HG03060 (cell line): ENCODE measurements at regions not wholly inside any gene's neighbourhood (a gene's known extent, or its start where the extent isn't known, plus 50 kb on each side); places are given as distances from the start of the nearest gene placed in this dataset.
"Not testable (repeated sequence)": the region's sequence is repeated elsewhere in the genome, so short reads cannot be mapped to it uniquely, and the experiment has no call there.

ENCODE experiments used
- ATAC-seq: cut with Tn5 transposase; IDR thresholded peaks from one replicate; pipeline ENCODE4 v1.9.1; 2021; ENCODE audit warnings: low read depth, moderate number of reproducible peaks; ENCODE audit not compliant: unreplicated experiment

GRCh38 chr1:70666381-70667140, 255.5 kb downstream of the CTH start:
- no peak for ATAC-seq

DNA sequence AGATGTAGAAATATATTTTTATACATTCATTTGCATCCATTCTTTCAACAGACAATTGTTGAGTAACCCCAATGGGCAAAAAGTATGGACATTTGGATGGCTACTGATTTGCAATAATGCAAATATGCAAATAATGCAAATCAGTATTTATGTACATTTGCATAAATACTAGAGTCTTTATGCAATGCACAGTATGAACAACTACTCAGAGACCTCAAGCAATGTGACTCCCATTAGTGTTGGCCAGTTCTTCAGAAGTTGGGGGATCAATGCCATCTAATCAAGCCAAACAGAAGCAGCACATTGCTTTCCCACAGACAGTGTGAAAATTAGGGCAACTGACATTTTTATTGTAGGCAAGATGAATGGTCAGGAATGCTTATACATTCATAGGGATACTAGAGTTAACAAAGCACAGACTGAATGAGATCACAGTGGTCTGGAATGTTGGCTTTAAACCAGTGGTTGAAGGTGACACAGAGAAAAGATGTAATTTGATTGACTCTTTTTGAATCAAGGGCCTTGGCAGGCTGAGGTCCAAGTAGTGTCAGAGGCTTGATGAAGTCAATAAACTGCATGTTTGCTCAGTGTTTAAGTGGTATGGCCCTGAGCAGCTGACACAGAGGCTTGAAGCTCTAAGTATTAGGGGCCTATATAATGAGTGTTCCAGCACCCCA, 256.6 kb downstream of the CTH start:
- ATAC-seq = no peak

DNA sequence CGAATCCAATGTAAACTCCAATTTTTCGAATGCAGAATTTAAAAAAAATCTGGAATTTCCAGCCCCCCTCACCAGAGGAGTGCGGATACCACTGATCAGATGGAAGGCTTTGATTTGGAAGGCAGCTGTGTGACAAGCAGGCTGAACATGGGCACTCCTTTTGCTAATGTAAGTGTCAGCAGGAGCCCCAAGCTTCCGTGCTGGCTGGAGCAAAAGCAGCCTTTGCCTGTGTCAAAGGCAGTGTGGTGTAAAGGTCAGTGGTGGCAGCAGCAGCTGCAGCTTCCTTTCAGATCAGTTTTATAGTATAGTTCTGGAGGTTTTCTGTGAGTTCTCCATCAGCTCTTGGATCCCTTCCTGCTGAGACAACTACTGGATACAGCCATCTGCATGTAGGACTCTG, 259.9 kb downstream of the CTH start:
- no peak for ATAC-seq

GRCh38 chr1:70672442-70672888, 261.4 kb downstream of the CTH start:
- ATAC-seq = no peak

DNA sequence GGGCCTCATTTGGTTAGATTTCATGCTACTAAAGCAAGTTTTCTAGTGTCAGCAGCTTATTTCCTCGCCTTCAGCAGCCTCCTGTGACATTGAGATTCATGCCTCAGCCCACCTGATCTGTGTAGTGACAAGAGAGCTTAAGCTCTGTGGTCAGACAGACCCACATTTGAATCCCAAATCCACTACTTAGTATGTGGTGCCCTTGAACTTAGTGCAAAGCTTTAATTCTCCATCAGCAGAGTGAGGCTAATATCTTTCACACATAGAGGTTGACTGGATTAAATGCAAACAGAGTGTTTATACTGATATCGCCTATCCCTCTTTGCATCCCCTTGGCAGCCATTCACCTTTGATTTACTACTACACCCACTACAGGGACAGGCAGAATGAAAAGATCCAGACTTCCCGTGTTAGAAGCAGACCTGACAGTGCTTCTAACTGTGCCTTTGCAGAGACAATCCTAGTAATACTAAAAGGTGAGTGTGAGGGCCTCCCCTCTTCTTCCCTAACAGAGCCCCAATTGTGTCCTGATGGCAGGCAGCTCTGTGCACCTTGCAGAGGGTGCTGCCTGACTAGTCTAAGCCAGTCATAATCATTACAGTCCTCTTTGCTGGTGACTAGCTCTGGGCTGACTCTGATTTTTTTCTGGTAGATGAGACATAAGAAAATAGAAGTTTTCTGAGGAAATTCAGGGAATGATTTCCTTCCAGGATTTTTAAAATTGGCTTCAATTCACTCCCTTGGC, 264.0 kb downstream of the CTH start:
- ATAC-seq = no peak

DNA sequence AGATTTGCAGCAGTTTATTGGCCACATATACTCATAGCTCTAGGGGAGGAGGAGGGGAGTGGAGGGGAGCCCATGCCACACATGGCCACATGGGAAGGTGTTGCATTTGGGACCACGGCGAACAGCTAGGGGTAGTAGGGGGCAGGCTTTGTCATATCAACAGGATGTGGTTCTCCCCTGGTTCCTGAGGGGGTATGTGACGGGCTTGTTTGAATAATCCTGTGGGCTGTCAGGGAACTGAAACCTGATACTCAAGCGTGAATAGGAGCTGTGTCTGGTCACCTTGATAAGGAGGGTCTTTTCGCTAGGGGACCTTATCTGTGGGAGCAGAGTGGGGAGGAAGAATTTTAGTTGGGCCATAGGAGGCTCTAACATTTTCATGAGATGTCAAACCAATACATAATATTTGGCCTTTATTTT, 264.7 kb downstream of the CTH start:
- ATAC-seq = peak; percentile 71

GRCh38 chr1:70685300-70686286, 274.5 kb downstream of the CTH start:
- peak; percentile 96 for ATAC-seq

- ATAC-seq = no peak
These were observed 277.5 kb downstream of the CTH start for GRCh38 chr1:70688580-70688979.

DNA sequence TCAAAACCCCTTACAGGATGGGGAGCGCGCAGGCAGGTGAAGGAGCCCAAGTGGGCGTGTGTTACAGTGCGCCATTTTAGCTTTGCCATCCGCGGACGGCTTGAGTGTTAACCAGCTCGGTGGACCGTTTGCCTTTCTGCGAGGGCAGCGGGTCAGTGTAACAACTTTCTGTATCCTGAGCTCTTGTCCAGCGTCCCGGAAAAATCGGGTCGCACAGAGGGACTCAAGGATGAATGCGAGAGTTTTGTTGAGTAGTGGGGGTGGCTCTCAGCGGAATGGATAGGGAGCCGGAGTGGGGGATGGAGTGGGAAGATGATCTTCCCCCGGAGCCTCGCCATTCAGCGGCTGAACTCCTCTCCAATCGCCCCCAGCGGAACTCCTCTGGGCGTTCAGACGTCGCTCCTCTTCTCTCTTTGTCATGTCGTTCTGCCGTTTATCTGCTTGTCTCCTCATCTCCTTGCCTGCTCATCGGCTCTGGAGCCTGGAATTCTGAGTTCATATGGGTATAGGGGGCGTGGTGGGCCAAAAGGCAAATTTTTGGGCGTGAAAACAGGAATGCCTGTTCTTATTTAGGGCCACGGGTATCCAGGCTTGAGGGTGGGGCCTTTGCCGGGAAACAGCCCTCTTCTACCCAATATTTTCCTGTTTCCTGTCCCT, 295.4 kb downstream of the CTH start:
- ATAC-seq = no peak

- no peak for ATAC-seq
These were observed 296.1 kb downstream of the CTH start for GRCh38 chr1:70707214-70707613.

GRCh38 chr1:70714149-70714548, 303.1 kb downstream of the CTH start:
- no peak for ATAC-seq

- no peak for ATAC-seq
These were observed 306.1 kb downstream of the CTH start for GRCh38 chr1:70717211-70717610.

DNA sequence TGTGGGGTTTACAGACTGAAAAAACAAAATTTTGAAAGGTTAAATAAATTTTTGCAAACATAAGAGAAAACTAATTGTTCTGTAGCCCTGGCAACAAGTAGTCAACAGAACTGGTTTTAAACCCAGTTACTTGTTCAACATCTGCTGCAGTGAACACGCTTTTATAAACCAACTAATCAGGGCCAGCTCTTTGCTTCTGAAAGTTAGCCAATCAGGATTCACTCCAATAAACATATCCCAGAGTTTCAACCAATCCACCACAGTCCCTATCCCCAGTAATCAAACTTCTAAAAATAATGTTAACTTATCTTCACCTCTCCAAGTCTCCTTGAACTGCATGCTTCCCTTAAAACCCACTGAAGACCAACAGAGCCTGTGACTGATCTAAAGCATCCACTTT, 306.6 kb downstream of the CTH start:
- no peak for ATAC-seq

- ATAC-seq = no peak
These were observed 307.1 kb downstream of the CTH start for GRCh38 chr1:70718086-70718630.

GRCh38 chr1:70719154-70719553, 308.1 kb downstream of the CTH start:
- no peak for ATAC-seq

DNA sequence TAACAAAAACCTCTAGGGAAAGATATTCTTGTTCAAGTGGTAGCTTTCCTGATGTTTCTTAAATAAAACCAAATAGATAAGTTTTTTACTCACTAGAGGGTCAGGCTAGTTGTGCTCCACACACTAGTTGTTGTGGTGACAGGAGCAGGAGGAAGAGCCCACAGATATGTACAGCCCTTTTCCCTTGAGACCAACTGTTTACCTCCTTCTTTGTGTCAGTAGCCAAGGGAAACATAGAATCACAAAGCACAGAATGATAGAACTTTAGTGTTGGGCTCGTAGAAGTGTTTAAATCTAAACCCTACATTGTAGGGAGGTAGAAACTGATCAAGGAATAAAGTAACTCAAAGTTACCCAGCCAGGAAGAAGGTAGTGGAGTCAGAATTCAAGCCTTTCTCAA, 309.0 kb downstream of the CTH start:
- ATAC-seq = no peak

DNA sequence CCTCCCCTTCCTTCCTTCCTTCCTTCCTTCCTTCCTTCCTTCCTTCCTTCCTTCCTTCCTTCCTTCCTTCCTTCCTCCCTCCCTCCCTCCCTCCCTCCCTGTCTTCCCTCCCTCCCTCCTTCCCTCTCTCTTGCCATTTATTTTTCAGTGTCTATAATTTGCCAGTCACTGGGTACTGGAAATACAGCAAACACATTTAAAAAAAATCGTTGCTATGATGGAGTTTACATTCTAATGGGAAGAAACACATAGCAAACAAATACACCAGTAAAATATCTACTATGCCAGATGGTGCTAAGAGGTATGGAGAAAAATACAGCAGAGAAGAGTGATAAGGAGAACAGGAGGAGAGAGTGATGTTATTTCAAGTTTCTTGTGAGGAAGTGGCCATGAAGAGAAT, 309.5 kb downstream of the CTH start:
- no peak for ATAC-seq

DNA sequence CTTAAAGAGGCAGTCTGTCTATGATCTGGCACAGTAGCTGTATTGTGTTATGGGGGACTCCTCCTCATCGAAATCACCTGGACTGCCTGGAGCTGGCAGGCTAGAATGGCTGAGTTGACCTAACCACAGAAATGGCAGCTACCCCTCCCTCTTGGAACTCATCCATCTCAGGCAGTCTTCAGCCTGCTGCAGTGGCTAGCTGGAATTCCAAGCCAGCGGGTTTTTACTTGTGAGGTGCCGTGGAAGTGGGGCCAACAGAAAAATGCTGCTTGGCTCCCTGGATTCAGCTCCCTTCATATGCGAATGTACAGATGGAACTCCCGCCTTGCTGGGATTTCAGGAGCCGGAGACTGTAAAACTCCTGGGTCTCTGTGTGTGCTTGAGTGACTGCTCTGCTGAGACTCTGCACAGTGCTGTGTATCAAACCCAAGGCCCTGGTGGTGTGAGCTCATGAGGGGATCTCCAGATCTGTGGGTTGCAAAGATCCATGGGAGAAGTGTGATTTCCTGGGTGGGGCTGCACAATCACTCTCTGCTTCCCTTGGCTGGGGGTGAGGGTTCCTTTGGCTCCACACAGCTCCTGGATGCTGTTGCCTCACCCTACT, 316.9 kb downstream of the CTH start:
- ATAC-seq = no peak

DNA sequence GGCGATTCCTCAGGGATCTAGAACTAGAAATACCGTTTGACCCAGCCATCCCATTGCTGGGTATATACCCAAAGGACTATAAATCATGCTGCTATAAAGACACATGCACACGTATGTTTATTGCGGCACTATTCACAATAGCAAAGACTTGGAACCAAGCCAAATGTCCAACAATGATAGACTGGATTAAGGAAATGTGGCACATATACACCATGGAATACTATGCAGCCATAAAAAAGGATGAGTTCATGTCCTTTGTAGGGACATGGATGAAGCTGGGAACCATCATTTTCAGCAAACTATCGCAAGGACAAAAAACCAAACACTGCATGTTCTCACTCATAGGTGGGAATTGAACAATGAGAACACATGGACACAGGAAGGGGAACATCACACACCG, 311.1 kb downstream of the PTGER3 start:
- not testable (repeated sequence) for ATAC-seq
